ENCODE measurements at regions not wholly inside any gene's neighbourhood (a gene's known extent, or its start where the extent isn't known, plus 50 kb on each side); places are given as distances from the start of the nearest gene placed in this dataset.

GRCh38 chrX:38891641-38892413, 90.6 kb downstream of the MID1IP1 start:
- TF ChIP-seq EP300 (IDR thresholded peaks at IDR 0.05) (no peak), POLR2AphosphoS5 (IDR thresholded peaks at IDR 0.05) (no peak), POLR2A (IDR thresholded peaks at IDR 0.05) (no peak), CTCF (IDR thresholded peaks at IDR 0.05) (no peak)
- 63 to 88% methylated on average over 4 of the region's 4 CpGs for WGBS, 2 donors
- no peak for DNase-seq
- Histone ChIP-seq H3K27ac (no peak overlapping the region), H3K4me3 (no peak overlapping the region), H3K9me3 (no peaks in the 10 kb centered on the region), H3K36me3 (no peaks in the 10 kb centered on the region), H3K4me1 (no peaks in the 10 kb centered on the region), H3K27me3 (no peaks in the 10 kb centered on the region)
- intact Hi-C loops (cut with DNase I): no loop called here

- 92 to 95% methylated on average over 4 of the region's 4 CpGs for WGBS, 2 donors
- no peak overlapping the region for H3K4me3 ChIP-seq
- no peaks in the 10 kb centered on the region for H3K9me3 ChIP-seq
- H3K27me3 ChIP-seq: no peaks in the 10 kb centered on the region
- TF ChIP-seq POLR2A (IDR thresholded peaks at IDR 0.05) (no peak), POLR2AphosphoS5 (IDR thresholded peaks at IDR 0.05) (no peak), EP300 (IDR thresholded peaks at IDR 0.05) (no peak), CTCF (IDR thresholded peaks at IDR 0.05) (no peak)
- intact Hi-C loops (cut with DNase I): no loop called here
- H3K36me3 ChIP-seq: no peaks in the 10 kb centered on the region
- no peak for DNase-seq
- no peak overlapping the region for H3K27ac ChIP-seq
- no peaks in the 10 kb centered on the region for H3K4me1 ChIP-seq
Observed at GRCh38 chrX:38893441-38893840, 92.2 kb downstream of the MID1IP1 start.

GRCh38 chrX:38895775-38896174, 94.5 kb downstream of the MID1IP1 start:
- DNase-seq: no peak
- H3K9me3 ChIP-seq: no peaks in the 10 kb centered on the region
- no peaks in the 10 kb centered on the region for H3K36me3 ChIP-seq
- TF ChIP-seq EP300 (IDR thresholded peaks at IDR 0.05) (no peak), POLR2AphosphoS5 (IDR thresholded peaks at IDR 0.05) (no peak), POLR2A (IDR thresholded peaks at IDR 0.05) (no peak), CTCF (IDR thresholded peaks at IDR 0.05) (no peak)
- 93 to 94% methylated on average over 1 of the region's 1 CpG for WGBS, 2 donors
- no peaks in the 10 kb centered on the region for H3K27me3 ChIP-seq
- intact Hi-C loops (cut with DNase I): no loop called here
- no peaks in the 10 kb centered on the region for H3K4me1 ChIP-seq
- no peak overlapping the region for H3K4me3 ChIP-seq
- no peak overlapping the region for H3K27ac ChIP-seq

GRCh38 chrX:38896724-38897298, 95.6 kb downstream of the MID1IP1 start:
- no peak overlapping the region for H3K4me3 ChIP-seq
- H3K36me3 ChIP-seq: no peaks in the 10 kb centered on the region
- H3K27me3 ChIP-seq: no peaks in the 10 kb centered on the region
- no peak for TF ChIP-seq CTCF (IDR thresholded peaks at IDR 0.05)
- TF ChIP-seq EP300 (IDR thresholded peaks at IDR 0.05): no peak
- no peak for TF ChIP-seq POLR2A (IDR thresholded peaks at IDR 0.05)
- TF ChIP-seq POLR2AphosphoS5 (IDR thresholded peaks at IDR 0.05): no peak
- WGBS, 2 donors: 91 to 97% methylated on average over 4 of the region's 4 CpGs
- intact Hi-C loops (cut with DNase I): no loop called here
- H3K27ac ChIP-seq: no peak overlapping the region
- no peaks in the 10 kb centered on the region for H3K4me1 ChIP-seq
- DNase-seq: no peak
- H3K9me3 ChIP-seq: no peaks in the 10 kb centered on the region
